ENCODE measurements at regions not wholly inside any gene's neighbourhood (a gene's known extent, or its start where the extent isn't known, plus 50 kb on each side); places are given as distances from the start of the nearest gene placed in this dataset.

- H3K9me3 ChIP-seq (ENCODE audit: control insufficient read depth, insufficient read depth, low read length) = no peaks in the 10 kb centered on the region
- H3K27me3 ChIP-seq (ENCODE audit: control insufficient read depth, insufficient read depth, low read length) = no peaks in the 10 kb centered on the region
- H3K9ac ChIP-seq (ENCODE audit: low read depth, low read length) = no peak overlapping the region
- H3K4me3 ChIP-seq (ENCODE audit: low read depth, low read length) = no peak overlapping the region
- no peaks in the 10 kb centered on the region for H3K36me3 ChIP-seq (ENCODE audit: control insufficient read depth, insufficient read depth, low read length)
- H3K4me1 ChIP-seq (ENCODE audit: control insufficient read depth, insufficient read depth, low read length) = peaks cover 8% of the 10 kb centered on the region
Observed at GRCh38 chr2:128396500-128396891, 77.8 kb upstream of the HS6ST1 start.

- Histone ChIP-seq H3K4me1 (ENCODE audit: control insufficient read depth, insufficient read depth, low read length) (peaks cover 8% of the 10 kb centered on the region), H3K4me3 (ENCODE audit: low read depth, low read length) (no peak overlapping the region), H3K36me3 (ENCODE audit: control insufficient read depth, insufficient read depth, low read length) (no peaks in the 10 kb centered on the region), H3K9ac (ENCODE audit: low read depth, low read length) (no peak overlapping the region), H3K27me3 (ENCODE audit: control insufficient read depth, insufficient read depth, low read length) (no peaks in the 10 kb centered on the region), H3K9me3 (ENCODE audit: control insufficient read depth, insufficient read depth, low read length) (no peaks in the 10 kb centered on the region)
Observed at GRCh38 chr2:128396946-128397345, 78.3 kb upstream of the HS6ST1 start.

GRCh38 chr2:128399256-128399655 lies 80.6 kb upstream of the HS6ST1 start:
- no peaks in the 10 kb centered on the region for H3K36me3 ChIP-seq (ENCODE audit: control insufficient read depth, insufficient read depth, low read length)
- no peaks in the 10 kb centered on the region for H3K9me3 ChIP-seq (ENCODE audit: control insufficient read depth, insufficient read depth, low read length)
- no peak overlapping the region for H3K4me3 ChIP-seq (ENCODE audit: low read depth, low read length)
- no peaks in the 10 kb centered on the region for H3K27me3 ChIP-seq (ENCODE audit: control insufficient read depth, insufficient read depth, low read length)
- H3K9ac ChIP-seq (ENCODE audit: low read depth, low read length) = no peak overlapping the region
- H3K4me1 ChIP-seq (ENCODE audit: control insufficient read depth, insufficient read depth, low read length) = peaks cover 8% of the 10 kb centered on the region

GRCh38 chr2:128399690-128400291 lies 81.1 kb upstream of the HS6ST1 start:
- Histone ChIP-seq H3K9me3 (ENCODE audit: control insufficient read depth, insufficient read depth, low read length) (no peaks in the 10 kb centered on the region), H3K27me3 (ENCODE audit: control insufficient read depth, insufficient read depth, low read length) (no peaks in the 10 kb centered on the region), H3K4me3 (ENCODE audit: low read depth, low read length) (no peak overlapping the region), H3K9ac (ENCODE audit: low read depth, low read length) (no peak overlapping the region), H3K36me3 (ENCODE audit: control insufficient read depth, insufficient read depth, low read length) (no peaks in the 10 kb centered on the region), H3K4me1 (ENCODE audit: control insufficient read depth, insufficient read depth, low read length) (peaks cover 8% of the 10 kb centered on the region)

- no peak overlapping the region for H3K4me3 ChIP-seq (ENCODE audit: low read depth, low read length)
- H3K36me3 ChIP-seq (ENCODE audit: control insufficient read depth, insufficient read depth, low read length) = peaks cover 2% of the 10 kb centered on the region
- H3K9ac ChIP-seq (ENCODE audit: low read depth, low read length) = no peak overlapping the region
- no peaks in the 10 kb centered on the region for H3K27me3 ChIP-seq (ENCODE audit: control insufficient read depth, insufficient read depth, low read length)
- H3K9me3 ChIP-seq (ENCODE audit: control insufficient read depth, insufficient read depth, low read length) = no peaks in the 10 kb centered on the region
- peaks cover 3% of the 10 kb centered on the region for H3K4me1 ChIP-seq (ENCODE audit: control insufficient read depth, insufficient read depth, low read length)
Observed at GRCh38 chr2:128401680-128402079, 83.0 kb upstream of the HS6ST1 start.

GRCh38 chr2:128402911-128403670 lies 84.4 kb upstream of the HS6ST1 start:
- H3K9ac ChIP-seq (ENCODE audit: low read depth, low read length) = no peak overlapping the region
- H3K9me3 ChIP-seq (ENCODE audit: control insufficient read depth, insufficient read depth, low read length) = no peaks in the 10 kb centered on the region
- peaks cover 3% of the 10 kb centered on the region for H3K4me1 ChIP-seq (ENCODE audit: control insufficient read depth, insufficient read depth, low read length)
- H3K36me3 ChIP-seq (ENCODE audit: control insufficient read depth, insufficient read depth, low read length) = peaks cover 2% of the 10 kb centered on the region
- H3K4me3 ChIP-seq (ENCODE audit: low read depth, low read length) = no peak overlapping the region
- no peaks in the 10 kb centered on the region for H3K27me3 ChIP-seq (ENCODE audit: control insufficient read depth, insufficient read depth, low read length)

- Histone ChIP-seq H3K9me3 (ENCODE audit: control insufficient read depth, insufficient read depth, low read length) (no peaks in the 10 kb centered on the region), H3K27me3 (ENCODE audit: control insufficient read depth, insufficient read depth, low read length) (no peaks in the 10 kb centered on the region), H3K4me1 (ENCODE audit: control insufficient read depth, insufficient read depth, low read length) (peaks cover 3% of the 10 kb centered on the region), H3K4me3 (ENCODE audit: low read depth, low read length) (no peak overlapping the region), H3K36me3 (ENCODE audit: control insufficient read depth, insufficient read depth, low read length) (peaks cover 2% of the 10 kb centered on the region), H3K9ac (ENCODE audit: low read depth, low read length) (no peak overlapping the region)
Observed at GRCh38 chr2:128403814-128404708, 85.4 kb upstream of the HS6ST1 start.

GRCh38 chr2:128404709-128405466 lies 86.2 kb upstream of the HS6ST1 start:
- H3K4me3 ChIP-seq (ENCODE audit: low read depth, low read length) = no peak overlapping the region
- no peaks in the 10 kb centered on the region for H3K9me3 ChIP-seq (ENCODE audit: control insufficient read depth, insufficient read depth, low read length)
- H3K27me3 ChIP-seq (ENCODE audit: control insufficient read depth, insufficient read depth, low read length) = no peaks in the 10 kb centered on the region
- H3K9ac ChIP-seq (ENCODE audit: low read depth, low read length) = no peak overlapping the region
- H3K4me1 ChIP-seq (ENCODE audit: control insufficient read depth, insufficient read depth, low read length) = peaks cover 3% of the 10 kb centered on the region
- H3K36me3 ChIP-seq (ENCODE audit: control insufficient read depth, insufficient read depth, low read length) = peaks cover 2% of the 10 kb centered on the region

GRCh38 chr2:128405467-128405900 lies 86.8 kb upstream of the HS6ST1 start:
- Histone ChIP-seq H3K36me3 (ENCODE audit: control insufficient read depth, insufficient read depth, low read length) (peaks cover 2% of the 10 kb centered on the region), H3K9ac (ENCODE audit: low read depth, low read length) (no peak overlapping the region), H3K27me3 (ENCODE audit: control insufficient read depth, insufficient read depth, low read length) (no peaks in the 10 kb centered on the region), H3K4me3 (ENCODE audit: low read depth, low read length) (no peak overlapping the region), H3K9me3 (ENCODE audit: control insufficient read depth, insufficient read depth, low read length) (no peaks in the 10 kb centered on the region), H3K4me1 (ENCODE audit: control insufficient read depth, insufficient read depth, low read length) (peaks cover 3% of the 10 kb centered on the region)

- H3K9me3 ChIP-seq (ENCODE audit: control insufficient read depth, insufficient read depth, low read length) = no peaks in the 10 kb centered on the region
- peaks cover 2% of the 10 kb centered on the region for H3K36me3 ChIP-seq (ENCODE audit: control insufficient read depth, insufficient read depth, low read length)
- no peak overlapping the region for H3K4me3 ChIP-seq (ENCODE audit: low read depth, low read length)
- H3K4me1 ChIP-seq (ENCODE audit: control insufficient read depth, insufficient read depth, low read length) = peaks cover 3% of the 10 kb centered on the region
- H3K27me3 ChIP-seq (ENCODE audit: control insufficient read depth, insufficient read depth, low read length) = no peaks in the 10 kb centered on the region
- no peak overlapping the region for H3K9ac ChIP-seq (ENCODE audit: low read depth, low read length)
Observed at GRCh38 chr2:128405981-128406613, 87.4 kb upstream of the HS6ST1 start.
